NCI-H2171 (cell line): ENCODE measurements at regions not wholly inside any gene's neighbourhood (a gene's known extent, or its start where the extent isn't known, plus 50 kb on each side); places are given as distances from the start of the nearest gene placed in this dataset.
"Not testable (repeated sequence)": the region's sequence is repeated elsewhere in the genome, so short reads cannot be mapped to it uniquely, and the experiment has no call there.

Experiments
- DNase-seq: peaks from one replicate; lab custom pipeline; 2025; lab: John Stamatoyannopoulos, UW

DNA sequence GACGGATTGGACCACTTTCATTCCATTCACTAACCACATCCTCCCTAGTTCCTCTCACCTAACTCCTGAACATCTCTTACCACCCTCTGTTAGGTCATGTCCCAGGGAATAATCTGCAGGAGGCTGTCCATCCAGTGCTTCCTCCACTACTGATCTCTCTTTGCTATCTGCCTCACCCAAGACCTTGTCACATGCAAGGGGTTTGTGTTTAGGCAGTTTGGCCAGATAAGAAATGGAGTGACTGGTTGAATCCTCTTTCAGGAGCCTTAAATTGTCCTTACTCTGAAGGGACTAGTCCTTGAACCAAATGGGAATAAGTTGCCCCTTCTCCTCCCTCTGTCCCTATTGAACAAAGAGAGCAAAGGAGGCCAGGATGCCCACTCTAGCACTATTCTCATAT, 249.2 kb upstream of the BTG1 start:
- DNase-seq: no peak

DNA sequence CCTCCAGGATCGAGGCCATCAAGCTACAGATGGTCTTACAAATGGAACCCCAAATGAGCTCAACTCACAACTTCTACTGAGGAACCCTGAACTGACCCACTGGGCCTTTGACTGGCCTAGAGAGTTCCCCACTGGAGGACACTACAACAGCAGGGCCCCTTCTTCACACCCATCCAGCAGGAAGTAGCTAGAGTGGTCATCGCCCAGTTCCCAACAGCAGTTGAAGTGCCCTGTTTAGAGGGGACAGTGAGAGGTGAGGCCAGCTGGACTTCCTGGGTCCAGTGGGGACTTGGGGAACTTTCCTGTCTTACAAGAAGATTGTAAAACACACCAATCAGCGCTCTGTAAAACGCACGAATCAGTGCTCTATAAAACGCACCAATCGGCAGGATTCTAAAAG, 247.9 kb upstream of the BTG1 start:
- no peak for DNase-seq

DNA sequence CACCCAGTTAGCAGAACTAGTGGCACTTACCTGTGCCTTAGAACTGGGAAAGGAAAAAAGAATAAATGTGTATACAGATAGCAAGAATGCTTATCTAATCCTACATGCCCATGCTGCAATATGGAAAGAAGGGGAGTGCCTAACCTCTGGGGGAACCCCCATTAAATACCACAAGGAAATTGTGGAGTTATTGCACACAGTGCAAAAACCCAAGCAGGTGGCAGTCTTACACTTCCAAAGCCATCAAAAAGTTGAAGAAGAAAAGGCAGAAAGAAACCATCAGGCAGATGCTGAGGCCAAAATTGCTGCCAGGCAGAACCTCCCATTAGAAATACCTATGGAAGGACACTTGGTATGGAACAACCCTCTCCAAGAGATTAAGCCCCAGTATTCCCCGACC, 246.1 kb upstream of the BTG1 start:
- DNase-seq: not testable (repeated sequence)

DNA sequence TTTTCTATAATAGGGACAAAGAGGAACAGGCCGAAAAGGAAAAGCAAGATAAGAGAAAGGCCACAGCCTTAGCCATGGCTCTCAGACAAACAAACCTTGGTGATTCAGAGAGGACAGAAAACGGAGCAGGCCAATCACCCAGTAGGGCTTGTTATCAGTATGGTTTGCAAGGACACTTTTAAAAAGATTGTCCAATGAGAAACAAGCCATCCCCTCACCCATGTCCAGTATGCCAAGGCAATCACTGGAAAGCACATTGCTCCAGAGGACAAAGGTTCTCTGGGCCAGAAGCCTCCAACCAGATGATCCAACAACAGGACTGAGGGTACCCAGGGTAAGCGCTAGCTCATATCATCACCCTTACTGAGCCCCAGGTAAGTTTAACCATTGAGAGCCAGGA, 243.8 kb upstream of the BTG1 start:
- no peak for DNase-seq

DNA sequence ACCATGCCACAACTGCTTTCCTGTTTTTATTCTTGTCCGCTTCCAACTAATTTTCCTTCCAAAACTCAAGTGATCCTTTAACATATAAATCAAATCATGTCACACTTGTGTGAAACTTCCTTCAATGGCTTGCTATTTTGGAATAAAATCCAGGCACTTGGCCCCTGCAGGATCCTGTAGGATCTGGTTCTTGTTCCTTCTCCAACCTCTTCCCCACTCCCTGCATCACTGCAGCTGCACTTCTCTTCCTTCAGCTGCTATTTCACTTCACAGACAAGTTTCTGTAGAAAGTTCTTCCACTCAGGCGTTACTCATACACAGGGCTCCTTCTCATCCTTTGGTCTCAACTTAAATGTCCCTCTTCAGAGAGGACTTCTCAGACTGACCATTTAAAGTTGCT, 239.7 kb upstream of the BTG1 start:
- DNase-seq: no peak

DNA sequence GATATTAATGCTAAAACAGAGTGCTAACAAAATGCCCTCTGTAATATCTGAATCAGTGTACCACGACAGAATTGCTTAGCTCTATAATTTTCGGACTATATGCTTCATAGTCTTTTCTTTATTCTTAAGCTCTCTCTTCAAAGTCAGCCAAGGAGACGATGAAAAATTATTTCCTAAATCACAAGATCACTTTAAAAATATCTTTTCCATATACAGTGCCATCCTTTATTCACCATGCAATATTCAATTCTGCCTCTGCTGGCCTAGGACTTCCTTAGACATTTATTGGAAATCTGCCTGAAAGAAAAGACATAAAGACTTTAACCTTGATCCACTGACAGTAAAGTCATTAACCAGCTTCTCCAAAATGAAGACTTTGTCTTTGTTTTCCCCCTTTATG, 238.9 kb upstream of the BTG1 start:
- no peak for DNase-seq

DNA sequence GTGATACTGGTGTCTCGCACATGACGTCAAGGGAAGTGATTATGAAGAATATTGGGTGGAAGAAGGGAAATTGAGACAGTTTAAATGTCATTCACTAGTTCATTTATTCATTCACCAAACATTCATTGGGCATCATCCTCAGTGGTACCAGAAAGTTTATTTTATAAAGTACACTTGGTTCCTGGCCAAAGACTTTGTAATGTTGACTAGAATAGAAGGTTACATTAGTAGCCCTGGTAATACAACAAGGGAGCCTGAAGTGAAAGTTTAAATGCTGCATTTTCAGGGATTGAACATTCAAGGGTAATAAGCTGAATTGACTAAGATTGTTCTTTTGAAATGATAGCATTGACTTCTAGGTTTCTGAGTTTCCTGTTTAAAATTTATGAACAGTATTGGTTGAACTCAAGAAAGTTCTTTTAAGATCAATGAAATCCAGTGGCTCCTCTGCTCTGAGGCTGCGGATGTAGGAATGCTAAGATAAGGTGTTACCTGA, 236.8 kb upstream of the BTG1 start:
- no peak for DNase-seq

DNA sequence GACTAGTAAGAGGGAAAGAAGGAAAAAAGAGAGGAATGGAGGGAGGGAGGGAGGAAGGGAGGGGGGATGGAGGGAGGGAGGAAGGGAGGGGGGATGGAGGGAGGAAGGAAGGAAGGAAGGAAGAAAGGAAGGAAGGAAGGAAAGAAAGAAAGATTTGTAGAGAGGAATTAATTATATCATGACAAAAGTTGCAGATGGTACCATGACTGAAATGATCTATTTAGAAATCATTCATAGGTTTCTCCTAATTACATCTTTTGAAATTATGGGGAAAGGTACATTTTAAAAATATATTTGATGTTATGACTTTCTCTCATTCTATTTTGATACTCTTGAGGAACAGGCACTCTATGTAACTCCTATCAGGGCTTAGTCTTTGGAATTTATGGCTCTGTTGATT, 236.2 kb upstream of the BTG1 start:
- DNase-seq: no peak

DNA sequence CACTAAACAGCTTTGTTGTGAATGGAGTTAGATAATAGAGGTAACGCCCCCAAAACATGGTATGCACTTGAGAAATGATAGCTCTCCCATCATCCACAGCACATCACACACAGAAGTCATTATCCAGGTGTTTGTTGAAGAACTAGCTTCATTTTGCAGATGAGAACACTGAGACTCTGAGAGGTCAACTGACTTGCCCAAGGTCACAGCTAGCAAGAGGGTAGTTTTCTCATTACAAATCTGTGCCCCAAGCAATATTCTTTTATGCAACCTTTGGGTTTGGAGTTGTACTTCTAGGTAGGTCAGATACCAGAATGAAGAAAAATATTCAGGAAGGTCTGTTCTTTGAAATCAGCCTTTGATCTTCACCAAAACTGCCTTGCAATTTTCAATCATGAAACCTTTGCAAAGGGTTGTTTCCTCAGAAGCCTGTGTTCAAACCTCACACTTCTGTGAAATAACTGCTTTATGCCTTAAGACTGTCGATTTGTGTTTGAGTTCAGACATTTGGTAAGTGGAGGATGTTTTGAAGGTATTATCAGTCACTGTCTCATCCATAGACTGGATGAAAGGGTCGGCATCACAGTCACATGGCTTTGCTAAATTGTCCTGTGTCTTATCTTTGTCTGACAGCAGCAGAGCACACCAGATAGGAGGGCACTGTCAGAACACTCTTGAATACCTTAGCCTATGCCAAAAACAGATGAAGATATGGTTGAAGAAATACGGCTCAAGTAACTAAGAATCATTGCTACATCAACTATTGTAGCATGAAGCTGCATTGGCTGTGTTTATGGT, 233.2 kb upstream of the BTG1 start:
- DNase-seq: no peak

DNA sequence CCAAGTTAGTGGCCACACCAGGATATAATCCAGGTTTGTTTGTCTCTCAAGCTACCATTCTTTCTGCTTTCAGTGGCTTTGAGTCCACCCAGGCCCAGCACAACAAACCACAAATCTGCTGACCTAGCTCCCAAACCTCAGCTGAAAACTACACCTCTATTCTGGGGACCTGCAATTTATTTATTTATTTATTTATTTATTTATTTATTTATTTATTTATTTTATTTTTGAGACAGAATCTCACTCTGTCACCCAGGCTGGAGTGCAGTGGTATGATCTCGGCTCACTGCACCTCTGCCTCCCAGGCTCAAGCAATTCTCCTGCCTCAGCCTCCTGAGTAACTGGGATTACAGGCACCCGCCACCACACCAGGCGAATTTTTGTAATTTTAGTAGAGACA, 229.9 kb upstream of the BTG1 start:
- not testable (repeated sequence) for DNase-seq

DNA sequence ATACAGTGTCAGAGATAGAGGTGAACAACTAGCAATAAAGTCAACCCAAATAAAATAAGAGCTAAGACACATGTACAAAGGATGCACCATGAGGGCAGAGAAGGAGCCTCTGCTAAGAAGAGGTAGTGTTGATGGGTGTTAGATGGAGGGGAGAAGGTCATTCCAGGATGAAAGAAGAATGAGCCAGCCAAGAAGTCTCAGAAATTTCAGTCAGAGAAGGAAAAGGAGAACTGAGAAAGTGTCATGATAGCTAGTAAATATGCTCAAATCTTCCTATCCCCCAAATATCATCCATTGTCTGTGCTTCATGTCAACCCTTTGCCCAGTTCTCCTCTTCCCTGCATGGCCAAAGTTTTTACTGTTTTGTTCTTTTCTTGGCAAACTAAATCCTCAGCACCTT, 225.2 kb upstream of the BTG1 start:
- DNase-seq: no peak

DNA sequence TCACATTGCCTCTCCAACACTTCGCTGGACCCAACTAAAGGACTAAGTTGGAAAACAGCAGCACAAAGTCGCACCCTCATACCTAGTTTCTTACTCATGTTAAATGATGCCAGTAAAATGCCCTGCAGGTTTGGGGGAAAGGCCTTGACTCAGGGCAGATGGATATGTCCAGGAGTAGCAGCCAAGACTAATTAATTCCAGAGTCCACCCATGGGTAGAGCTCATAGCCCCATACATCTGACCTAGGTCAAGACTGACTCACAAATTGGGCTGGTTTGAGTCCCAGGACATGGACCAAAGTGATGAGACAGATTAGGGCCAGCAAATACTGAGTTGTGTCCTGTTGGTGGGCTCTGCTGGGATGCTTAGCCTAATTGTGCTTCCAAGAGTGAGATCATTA, 224.0 kb upstream of the BTG1 start:
- no peak for DNase-seq

DNA sequence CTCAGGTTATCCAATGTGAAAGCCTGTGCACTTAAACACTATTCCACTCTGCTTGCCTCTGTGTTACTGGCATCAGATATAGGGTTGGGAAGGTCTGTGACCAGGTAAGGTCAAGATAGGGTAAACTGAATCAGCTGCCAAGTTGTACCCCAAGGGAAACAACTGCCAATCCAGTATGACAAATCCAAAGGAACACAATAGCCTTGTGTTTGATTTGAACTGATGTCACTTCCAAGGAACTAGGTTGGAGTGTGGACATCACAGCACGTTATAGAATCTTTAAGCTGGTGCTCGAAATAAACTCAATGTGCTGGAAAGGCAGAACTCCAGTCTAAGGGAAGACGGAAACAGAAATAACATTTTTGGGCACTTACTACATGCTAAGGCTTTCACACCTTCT, 223.4 kb upstream of the BTG1 start:
- DNase-seq: no peak

DNA sequence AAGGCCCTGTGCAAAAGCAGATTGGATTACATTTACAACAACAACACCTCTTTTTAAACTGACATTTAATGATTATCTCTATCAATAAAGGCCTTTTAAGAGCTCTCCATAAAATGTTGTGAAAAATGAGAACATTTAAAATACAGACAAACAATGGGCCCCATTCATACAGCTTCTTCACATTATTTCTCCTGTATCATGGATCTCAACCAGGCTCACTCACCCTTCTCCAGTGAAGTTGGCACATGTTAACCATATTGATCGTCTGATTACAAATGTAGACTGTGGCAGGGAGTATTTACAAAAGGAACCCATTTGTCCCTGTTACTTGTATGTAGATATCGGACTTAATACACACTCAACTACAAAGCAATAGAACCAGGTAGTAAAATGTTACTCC, 220.2 kb upstream of the BTG1 start:
- DNase-seq: no peak

DNA sequence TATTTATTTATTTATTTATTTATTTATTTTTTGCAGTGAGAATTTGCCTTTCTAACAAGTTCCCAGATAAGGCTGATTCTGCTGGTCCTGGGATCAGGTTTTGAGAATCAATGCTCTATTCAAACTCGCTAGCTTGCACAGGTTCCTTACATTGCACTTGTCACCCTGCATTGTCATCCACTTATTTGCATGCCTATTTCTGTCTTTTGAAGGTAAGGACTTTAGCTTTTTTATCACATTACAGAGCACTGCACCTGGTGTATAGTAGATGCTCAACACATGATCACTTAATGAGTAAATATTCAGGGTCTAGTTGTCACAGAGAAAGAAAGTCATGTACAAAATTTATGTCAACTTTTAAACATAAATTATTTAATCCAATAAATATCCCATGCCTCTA, 219.7 kb upstream of the BTG1 start:
- no peak for DNase-seq

DNA sequence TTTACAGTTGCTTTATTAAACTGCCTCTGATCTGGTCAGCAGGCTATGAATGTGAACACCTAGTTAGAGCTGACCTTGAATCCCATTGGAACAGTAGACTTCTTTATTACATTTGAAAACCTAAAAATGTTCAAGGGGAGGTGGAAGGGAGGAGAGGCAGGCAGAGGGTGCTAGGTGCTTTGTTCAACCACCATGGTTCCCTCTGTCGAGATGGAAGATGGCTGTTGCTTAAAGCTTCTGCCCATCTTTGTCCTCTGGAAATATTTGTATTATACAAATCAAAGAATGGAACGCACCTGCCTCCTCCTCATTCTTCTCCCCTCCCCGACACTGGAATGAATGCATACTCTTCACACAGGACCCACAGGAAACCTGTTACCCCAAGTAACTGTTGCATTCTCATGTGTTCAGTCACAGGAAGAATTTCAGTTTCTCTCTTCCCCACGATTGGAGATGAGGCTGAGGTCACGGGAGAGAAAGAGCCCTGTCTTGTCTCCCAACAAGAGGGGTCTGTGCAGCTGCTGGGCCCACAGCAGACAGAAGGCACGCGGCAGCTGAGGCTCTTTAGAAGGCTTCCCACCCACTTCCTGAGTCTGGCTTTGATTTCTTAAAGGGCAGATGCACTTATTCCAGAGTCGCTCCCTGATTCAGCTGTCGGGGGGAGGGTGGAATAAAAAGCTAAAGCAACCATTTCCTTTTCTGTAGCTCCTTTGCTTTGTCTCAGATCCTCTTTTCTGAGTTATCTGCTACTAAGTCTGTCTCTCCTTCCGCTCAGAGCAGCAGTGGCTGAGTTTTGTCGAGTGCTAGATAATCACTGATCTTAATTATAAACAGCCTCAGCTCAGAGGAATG, 217.9 kb upstream of the BTG1 start:
- no peak for DNase-seq

DNA sequence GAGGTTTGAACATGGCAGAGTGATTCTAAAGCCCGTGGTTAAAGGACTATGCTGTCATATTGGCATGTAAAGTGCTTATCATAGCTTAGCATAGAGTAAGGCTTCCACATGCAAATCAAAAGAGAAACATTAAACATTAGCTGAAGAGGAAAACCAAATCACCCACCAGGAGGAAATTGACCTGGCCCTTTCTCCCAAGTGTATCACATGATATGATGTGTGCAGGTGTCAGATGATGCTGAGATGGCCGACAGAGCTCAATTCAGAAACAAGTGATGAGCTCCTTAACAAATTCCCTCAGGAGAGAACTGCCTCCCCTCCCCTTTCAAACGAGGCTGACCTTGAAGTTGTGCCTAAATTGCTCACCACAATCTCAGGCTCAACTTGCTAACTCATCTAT, 217.1 kb upstream of the BTG1 start:
- DNase-seq: no peak

DNA sequence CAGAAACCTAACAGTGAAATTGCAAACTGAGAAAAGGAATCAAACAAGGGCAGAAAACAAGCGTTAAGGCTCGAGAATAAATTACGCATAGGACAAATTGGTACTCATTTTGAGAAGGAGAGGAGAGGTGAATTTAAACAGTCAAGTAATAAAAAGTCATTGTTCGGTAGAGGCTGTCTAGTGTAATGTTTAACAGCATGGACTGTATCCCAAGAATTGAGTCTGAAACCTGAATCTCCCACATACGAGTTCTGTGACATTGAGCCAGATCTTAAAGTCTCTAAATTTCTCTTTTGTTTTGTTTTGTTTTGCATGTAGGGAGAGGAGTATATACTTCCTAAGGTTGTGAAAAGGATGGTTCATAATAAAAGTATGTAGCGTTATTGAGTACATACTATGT, 216.5 kb upstream of the BTG1 start:
- no peak for DNase-seq

DNA sequence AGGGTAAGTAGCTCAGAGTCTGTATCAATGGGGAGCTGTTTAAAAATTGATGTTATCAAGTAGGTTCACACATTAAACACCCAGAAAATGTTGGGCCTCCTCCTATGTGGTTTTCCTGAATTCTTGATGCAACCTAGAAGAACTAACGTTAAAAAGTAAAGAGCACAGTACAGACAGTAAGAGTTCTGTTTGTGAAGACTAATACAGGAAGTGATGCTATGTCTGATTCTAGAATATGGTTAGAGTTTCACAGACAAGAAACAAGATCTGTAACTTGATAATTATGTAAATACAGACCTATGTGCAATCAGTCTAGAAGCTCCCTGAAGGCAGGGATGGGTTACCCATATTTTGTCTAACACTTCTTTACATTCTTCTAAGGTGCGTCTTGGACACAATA, 214.9 kb upstream of the BTG1 start:
- DNase-seq: no peak

DNA sequence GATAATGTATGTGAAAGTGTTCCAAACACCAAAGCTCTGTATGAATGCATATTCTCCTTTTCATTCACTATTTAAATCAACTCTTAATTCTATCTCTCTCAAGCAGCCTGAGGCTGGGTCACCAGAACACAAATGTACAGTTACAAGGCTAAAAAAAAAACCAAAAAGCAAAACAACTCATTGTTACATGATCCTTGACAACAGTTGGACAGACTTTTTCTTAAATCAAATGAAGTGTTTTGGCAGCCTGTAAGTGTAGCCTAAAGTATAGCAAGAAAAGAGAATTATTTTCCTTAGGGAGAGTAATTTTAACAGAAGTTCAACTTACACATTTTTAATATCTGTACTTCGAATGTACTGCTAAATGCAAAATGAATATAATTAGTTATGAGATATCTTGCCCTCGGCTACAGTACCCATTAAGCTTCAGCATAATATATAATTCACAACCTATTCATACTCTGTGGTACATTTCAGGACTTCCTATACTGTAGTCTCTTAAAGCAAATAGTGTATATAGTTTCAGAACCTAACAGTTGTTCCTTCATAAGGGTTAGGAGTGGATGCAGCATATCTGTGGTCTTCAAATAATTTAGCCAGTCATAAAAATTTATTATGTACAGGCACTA, 214.0 kb upstream of the BTG1 start:
- no peak for DNase-seq

DNA sequence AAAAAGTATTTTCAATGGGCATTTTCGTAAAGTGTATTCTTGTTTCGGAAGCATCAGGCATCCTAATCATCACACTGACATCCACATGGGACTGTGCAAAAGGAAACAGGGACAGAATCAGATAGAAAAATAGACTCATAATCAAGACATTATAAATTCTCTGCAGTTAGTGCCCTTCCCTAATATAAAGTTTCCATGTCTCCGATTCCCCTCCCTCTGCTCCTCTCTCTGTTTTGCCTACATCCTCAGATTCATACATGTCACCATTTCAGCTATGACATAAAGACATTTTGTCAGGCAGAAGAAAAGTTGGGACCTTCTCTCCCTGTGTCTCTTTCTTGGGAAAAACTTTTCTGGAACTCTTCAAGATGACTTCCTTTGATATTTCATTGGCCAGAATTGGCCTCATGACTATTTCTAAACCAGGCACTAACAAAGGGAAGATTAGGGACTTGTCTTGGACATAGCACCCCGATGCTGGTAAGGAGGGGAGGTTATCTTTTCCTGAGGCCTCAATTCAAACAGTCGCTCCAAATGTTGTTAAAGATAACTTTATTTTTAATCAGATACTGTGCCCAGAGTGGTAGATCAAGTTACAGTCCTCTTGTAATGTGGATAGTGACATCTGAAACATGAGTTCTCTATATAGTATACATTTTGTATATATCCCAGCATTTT, 212.1 kb upstream of the BTG1 start:
- no peak for DNase-seq

DNA sequence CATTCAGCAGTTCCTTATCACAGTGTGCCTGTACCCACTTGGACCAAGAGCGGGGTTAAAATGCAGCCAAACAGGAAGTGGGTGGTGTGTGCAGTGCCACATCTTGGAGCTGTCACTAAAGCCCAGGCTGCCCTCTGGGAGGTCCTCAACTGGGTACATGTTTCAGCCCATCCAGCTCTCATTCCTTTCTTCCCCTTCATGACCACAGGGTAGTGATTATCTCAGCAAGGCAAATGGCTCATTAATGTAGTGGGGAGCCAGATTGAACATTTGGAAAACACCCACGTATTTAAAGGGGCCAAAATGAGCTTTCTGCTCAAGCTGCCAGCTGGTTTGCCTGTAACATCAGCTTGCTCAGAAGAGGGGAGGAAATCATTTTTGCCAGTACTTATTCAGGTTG, 210.8 kb upstream of the BTG1 start:
- DNase-seq: no peak
